Spleen (tissue), 7 donors: ENCODE measurements at regions not wholly inside any gene's neighbourhood (a gene's known extent, or its start where the extent isn't known, plus 50 kb on each side); places are given as distances from the start of the nearest gene placed in this dataset.

Source experiments
- CTCF ChIP-seq, 11 experiments: fragments of 200-600 bp in 7 of 11; fragments of 450-650 bp in 4 of 11; sonication (generic) in 4 of 11; IDR thresholded peaks in 8 of 11; conservative IDR thresholded peaks in 3 of 11; 1 replicate in 7 of 11; 2 replicates in 4 of 11; pipeline versions ENCODE4 v1.4.0 to v1.8.0; 2016 to 2021; ENCODE audit warnings: antibody characterized with exemption in 11 of 11, inconsistent platforms in 4 of 11, mild to moderate bottlenecking in 1 of 11
- POLR2A ChIP-seq, 3 donors: fragments of 450-650 bp; IDR thresholded peaks; one replicate each; pipeline ENCODE4 v1.5.1; 2017; ENCODE audit warnings: antibody characterized with exemption in 3 of 3, mild to moderate bottlenecking in 1 of 3
- donor health status: DM: no; HTN: no; CAD: no; lungs with moderate emphysema.
- donor health status: DM: no; HTN: no; CAD: no.
- donor health status: DM: no; HTN: no; CAD: no.

DNA sequence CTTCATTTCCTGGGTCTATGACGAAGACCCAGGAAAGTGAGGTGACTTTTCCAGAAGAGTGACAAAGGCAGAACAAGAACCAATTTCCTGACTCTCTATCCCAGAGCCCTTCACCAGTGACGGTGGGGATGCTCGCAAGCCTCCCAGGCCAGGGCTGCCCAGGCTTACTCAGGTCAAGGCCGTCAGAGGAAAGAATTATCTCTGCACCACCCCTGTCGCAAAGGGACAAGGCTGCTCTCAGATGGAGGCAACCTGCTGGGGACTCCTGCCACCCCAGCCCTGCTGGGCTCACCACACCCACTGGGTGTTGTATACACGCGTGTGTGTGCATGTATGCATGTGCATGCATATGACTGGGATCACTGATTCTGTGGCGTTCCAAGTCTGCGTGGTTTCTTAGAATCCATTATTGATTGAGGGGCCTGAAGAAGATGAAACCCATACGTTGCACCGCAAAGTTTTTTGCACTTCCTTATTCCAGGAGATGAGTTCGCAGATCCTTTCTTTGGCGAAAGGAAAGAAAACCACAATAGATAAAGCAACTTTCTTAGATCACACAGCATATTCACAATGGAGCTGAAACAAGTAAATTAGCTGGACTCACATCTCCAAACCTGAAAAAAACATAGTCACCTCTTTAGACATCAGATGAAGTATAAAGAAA lies 255.8 kb downstream of the RHOU start:
- TF ChIP-seq CTCF (IDR thresholded peaks at IDR 0.05 in 8 of 11, conservative IDR thresholded peaks at IDR 0.05 in 3 of 11) (no peak), POLR2A (IDR thresholded peaks at IDR 0.05) (no peak)
